ENCODE measurements at regions not wholly inside any gene's neighbourhood (a gene's known extent, or its start where the extent isn't known, plus 50 kb on each side); places are given as distances from the start of the nearest gene placed in this dataset.
A peak's percentile ranks its signal among the peaks of the same experiment; 100 is the strongest.

DNA sequence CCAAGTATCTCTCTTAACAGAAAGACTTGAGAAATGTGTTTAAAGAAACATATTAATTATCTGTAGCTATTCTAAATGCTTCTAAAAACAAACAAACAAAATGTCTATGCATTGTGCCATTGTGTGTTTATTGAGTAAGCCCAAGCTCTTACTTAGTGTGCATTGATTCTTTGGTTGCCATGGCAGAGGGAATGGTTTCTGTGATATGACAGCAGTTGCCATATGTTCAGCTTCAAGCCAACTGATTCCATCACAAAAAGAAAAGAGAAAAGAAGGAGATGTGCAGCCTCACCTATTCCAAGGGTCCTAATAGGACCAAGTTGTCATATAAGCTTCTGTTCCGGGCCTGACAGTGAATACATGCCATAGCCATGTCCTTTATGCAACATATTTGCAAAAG is 457.5 kb downstream of the TOX3 start:
- H3K9me2 ChIP-seq (replicated peaks; ENCODE audit: insufficient read depth): no peaks in the 10 kb centered on the region
- H3K36me3 ChIP-seq (replicated peaks; ENCODE audit: insufficient read depth, low read depth): no peaks in the 10 kb centered on the region
- TF ChIP-seq, protein P1, sequence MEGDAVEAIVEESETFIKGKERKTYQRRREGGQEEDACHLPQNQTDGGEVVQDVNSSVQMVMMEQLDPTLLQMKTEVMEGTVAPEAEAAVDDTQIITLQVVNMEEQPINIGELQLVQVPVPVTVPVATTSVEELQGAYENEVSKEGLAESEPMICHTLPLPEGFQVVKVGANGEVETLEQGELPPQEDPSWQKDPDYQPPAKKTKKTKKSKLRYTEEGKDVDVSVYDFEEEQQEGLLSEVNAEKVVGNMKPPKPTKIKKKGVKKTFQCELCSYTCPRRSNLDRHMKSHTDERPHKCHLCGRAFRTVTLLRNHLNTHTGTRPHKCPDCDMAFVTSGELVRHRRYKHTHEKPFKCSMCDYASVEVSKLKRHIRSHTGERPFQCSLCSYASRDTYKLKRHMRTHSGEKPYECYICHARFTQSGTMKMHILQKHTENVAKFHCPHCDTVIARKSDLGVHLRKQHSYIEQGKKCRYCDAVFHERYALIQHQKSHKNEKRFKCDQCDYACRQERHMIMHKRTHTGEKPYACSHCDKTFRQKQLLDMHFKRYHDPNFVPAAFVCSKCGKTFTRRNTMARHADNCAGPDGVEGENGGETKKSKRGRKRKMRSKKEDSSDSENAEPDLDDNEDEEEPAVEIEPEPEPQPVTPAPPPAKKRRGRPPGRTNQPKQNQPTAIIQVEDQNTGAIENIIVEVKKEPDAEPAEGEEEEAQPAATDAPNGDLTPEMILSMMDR (IDR thresholded peaks at IDR 0.05; ENCODE audit: poor library complexity): no peak
- TF ChIP-seq EZH2phosphoT487 (IDR thresholded peaks at IDR 0.05; ENCODE audit: low read depth, severe bottlenecking, unreplicated experiment) (no peak), EZH2 (IDR thresholded peaks at IDR 0.05; ENCODE audit: borderline replicate concordance) (no peak)
- H3K79me2 ChIP-seq: no peaks in the 10 kb centered on the region
- 100% methylated on average over 1 of the region's 1 CpG for WGBS (ENCODE audit: low lambda C conversion rate, missing lambda C conversion rate)
- no peak overlapping the region for H3K4me3 ChIP-seq
- no peak overlapping the region for H3K4me2 ChIP-seq
- no peaks in the 10 kb centered on the region for H4K20me1 ChIP-seq (ENCODE audit: insufficient read depth, poor library complexity, severe bottlenecking)
- no peaks in the 10 kb centered on the region for H3K4me1 ChIP-seq (ENCODE audit: insufficient read depth)
- H2AFZ ChIP-seq: no peak overlapping the region
- no peak overlapping the region for H3K27ac ChIP-seq
- H3K9me3 ChIP-seq (ENCODE audit: low read depth): no peaks in the 10 kb centered on the region
- H3K27me3 ChIP-seq: no peaks in the 10 kb centered on the region
- DNase-seq (ENCODE audit: low spot score): no peak

DNA sequence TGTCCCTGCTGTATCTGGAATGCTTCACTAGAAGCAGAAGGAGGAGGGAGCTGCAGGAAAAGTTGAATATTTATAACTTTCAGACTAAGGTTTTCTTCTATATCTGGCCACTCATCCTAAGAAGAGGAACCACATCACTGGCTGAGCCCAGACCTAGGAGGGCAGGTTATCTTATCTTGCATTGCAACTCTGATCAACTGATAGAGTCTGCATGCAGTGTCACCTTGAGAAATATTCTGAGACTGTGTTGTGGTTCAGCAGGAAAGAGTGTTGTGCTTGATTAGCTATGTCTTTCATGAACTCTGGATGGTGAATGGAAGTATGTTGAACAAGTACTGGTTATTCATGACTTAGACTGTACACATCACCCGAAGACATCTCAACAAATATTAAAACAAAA is 460.0 kb downstream of the TOX3 start:
- H4K20me1 ChIP-seq (ENCODE audit: insufficient read depth, poor library complexity, severe bottlenecking): no peaks in the 10 kb centered on the region
- H3K4me3 ChIP-seq: no peak overlapping the region
- no peak overlapping the region for H3K27ac ChIP-seq
- H3K36me3 ChIP-seq (replicated peaks; ENCODE audit: insufficient read depth, low read depth): no peaks in the 10 kb centered on the region
- TF ChIP-seq EZH2phosphoT487 (IDR thresholded peaks at IDR 0.05; ENCODE audit: low read depth, severe bottlenecking, unreplicated experiment) (no peak), EZH2 (IDR thresholded peaks at IDR 0.05; ENCODE audit: borderline replicate concordance) (no peak)
- TF ChIP-seq, protein P1 (IDR thresholded peaks at IDR 0.05; ENCODE audit: poor library complexity): no peak
- no peak overlapping the region for H3K4me2 ChIP-seq
- 88% methylated on average over 1 of the region's 1 CpG for WGBS (ENCODE audit: low lambda C conversion rate, missing lambda C conversion rate)
- H3K79me2 ChIP-seq: no peaks in the 10 kb centered on the region
- peaks cover 5% of the 10 kb centered on the region for H3K27me3 ChIP-seq
- H2AFZ ChIP-seq: no peak overlapping the region
- DNase-seq (ENCODE audit: low spot score): no peak
- no peaks in the 10 kb centered on the region for H3K9me2 ChIP-seq (replicated peaks; ENCODE audit: insufficient read depth)
- no peaks in the 10 kb centered on the region for H3K9me3 ChIP-seq (ENCODE audit: low read depth)
- no peaks in the 10 kb centered on the region for H3K4me1 ChIP-seq (ENCODE audit: insufficient read depth)

DNA sequence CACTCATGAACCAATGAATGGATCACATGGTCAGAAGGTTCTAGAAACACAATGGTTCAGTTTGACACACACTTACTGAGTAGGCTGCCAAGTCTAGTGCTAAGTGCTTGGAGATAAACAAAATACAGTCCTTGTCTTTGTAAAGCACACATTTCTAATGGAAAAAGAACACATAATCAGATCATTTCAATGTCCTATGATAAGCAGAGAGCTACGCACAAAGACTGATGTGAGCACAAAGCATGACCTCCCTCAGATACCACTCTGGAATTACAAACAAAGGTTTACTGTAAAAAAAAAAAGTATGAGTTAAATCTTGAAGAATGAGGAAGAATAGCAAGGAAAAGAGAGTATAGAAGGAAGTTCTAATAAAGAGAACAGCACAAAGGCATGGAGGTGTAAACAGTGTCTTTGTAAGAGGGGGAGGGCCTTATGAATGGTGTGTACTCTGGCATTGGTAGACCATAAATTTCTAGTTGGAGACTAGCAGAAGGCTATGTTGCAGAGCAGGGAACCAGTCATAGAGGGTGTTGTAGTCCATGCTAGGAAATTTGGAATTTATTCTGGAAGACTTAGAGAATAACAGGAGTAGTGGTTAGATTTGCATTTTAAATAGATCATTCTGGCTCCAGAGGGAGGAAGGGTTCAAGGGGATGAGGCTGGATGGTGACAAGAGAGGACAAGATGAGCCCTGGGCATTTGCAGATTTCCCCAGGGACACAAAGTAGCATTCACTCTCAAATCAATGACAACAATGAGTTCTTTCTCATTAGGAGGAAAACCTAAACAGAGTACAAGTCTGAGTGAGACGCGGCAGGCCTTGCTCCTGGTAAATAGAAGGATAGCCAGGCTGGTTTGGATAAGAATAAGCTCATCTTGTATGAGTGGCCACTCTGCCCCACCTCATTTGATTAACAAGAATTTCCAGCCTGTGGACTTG is 468.0 kb downstream of the TOX3 start:
- H2AFZ ChIP-seq: no peak overlapping the region
- no peaks in the 10 kb centered on the region for H3K9me2 ChIP-seq (replicated peaks; ENCODE audit: insufficient read depth)
- H3K36me3 ChIP-seq (replicated peaks; ENCODE audit: insufficient read depth, low read depth): no peaks in the 10 kb centered on the region
- H3K4me3 ChIP-seq: no peak overlapping the region
- no peaks in the 10 kb centered on the region for H4K20me1 ChIP-seq (ENCODE audit: insufficient read depth, poor library complexity, severe bottlenecking)
- WGBS (ENCODE audit: low lambda C conversion rate, missing lambda C conversion rate): 90% methylated on average over 3 of the region's 3 CpGs
- H3K4me1 ChIP-seq (ENCODE audit: insufficient read depth): no peaks in the 10 kb centered on the region
- no peak overlapping the region for H3K4me2 ChIP-seq
- no peaks in the 10 kb centered on the region for H3K79me2 ChIP-seq
- no peaks in the 10 kb centered on the region for H3K9me3 ChIP-seq (ENCODE audit: low read depth)
- DNase-seq (ENCODE audit: low spot score): no peak
- peak overlapping the region; percentile 8 for H3K27ac ChIP-seq
- no peak for TF ChIP-seq EZH2phosphoT487 (IDR thresholded peaks at IDR 0.05; ENCODE audit: low read depth, severe bottlenecking, unreplicated experiment)
- TF ChIP-seq, protein P1 (IDR thresholded peaks at IDR 0.05; ENCODE audit: poor library complexity): no peak
- TF ChIP-seq EZH2 (IDR thresholded peaks at IDR 0.05; ENCODE audit: borderline replicate concordance): no peak
- peaks cover 5% of the 10 kb centered on the region for H3K27me3 ChIP-seq
